ENCODE measurements at regions not wholly inside any gene's neighbourhood (a gene's known extent, or its start where the extent isn't known, plus 50 kb on each side); places are given as distances from the start of the nearest gene placed in this dataset.
"Not testable (repeated sequence)": the region's sequence is repeated elsewhere in the genome, so short reads cannot be mapped to it uniquely, and the experiment has no call there.

GRCh38 chr1:5812295-5812694, 179.9 kb downstream of the NPHP4 start:
- DNase-seq = no peak

GRCh38 chr1:5811419-5811818, 180.8 kb downstream of the NPHP4 start:
- no peak for DNase-seq

GRCh38 chr1:5810553-5811270, 181.5 kb downstream of the NPHP4 start:
- no peak for DNase-seq

- DNase-seq = no peak
Measured at GRCh38 chr1:5810131-5810530, 182.1 kb downstream of the NPHP4 start.

GRCh38 chr1:5809207-5809788, 182.9 kb downstream of the NPHP4 start:
- DNase-seq = no peak

GRCh38 chr1:5803851-5804250, 188.4 kb downstream of the NPHP4 start:
- no peak for DNase-seq

- DNase-seq = no peak
Measured at GRCh38 chr1:5802606-5803005, 189.6 kb downstream of the NPHP4 start.

GRCh38 chr1:5798904-5799303, 193.3 kb downstream of the NPHP4 start:
- DNase-seq = no peak

GRCh38 chr1:5798151-5798730, 194.0 kb downstream of the NPHP4 start:
- no peak for DNase-seq

- no peak for DNase-seq
Measured at GRCh38 chr1:5796028-5796427, 196.2 kb downstream of the NPHP4 start.

- no peak for DNase-seq
Measured at GRCh38 chr1:5794279-5794678, 197.9 kb downstream of the NPHP4 start.

GRCh38 chr1:5793516-5793915, 198.7 kb downstream of the NPHP4 start:
- no peak for DNase-seq

- no peak for DNase-seq
Measured at GRCh38 chr1:5781079-5781478, 211.1 kb downstream of the NPHP4 start.

- no peak for DNase-seq
Measured at GRCh38 chr1:5780324-5780716, 211.9 kb downstream of the NPHP4 start.

GRCh38 chr1:5779608-5780323, 212.5 kb downstream of the NPHP4 start:
- DNase-seq = no peak

GRCh38 chr1:5776035-5776550, 216.1 kb downstream of the NPHP4 start:
- DNase-seq = no peak

- no peak for DNase-seq
Measured at GRCh38 chr1:5774019-5774418, 218.2 kb downstream of the NPHP4 start.

GRCh38 chr1:5771788-5772187, 220.4 kb downstream of the NPHP4 start:
- DNase-seq = no peak

- no peak for DNase-seq
Measured at GRCh38 chr1:5770981-5771765, 221.1 kb downstream of the NPHP4 start.

GRCh38 chr1:5769760-5770159, 222.5 kb downstream of the NPHP4 start:
- DNase-seq = no peak

GRCh38 chr1:5769146-5769545, 223.1 kb downstream of the NPHP4 start:
- no peak for DNase-seq

- no peak for DNase-seq
Measured at GRCh38 chr1:5768014-5768413, 224.2 kb downstream of the NPHP4 start.

- DNase-seq = not testable (repeated sequence)
Measured at GRCh38 chr1:5766996-5767395, 225.2 kb downstream of the NPHP4 start.
